ENCODE measurements at regions not wholly inside any gene's neighbourhood (a gene's known extent, or its start where the extent isn't known, plus 50 kb on each side); places are given as distances from the start of the nearest gene placed in this dataset.

GRCh38 chr16:77555126-77555525 lies 120.3 kb upstream of the ADAMTS18 start:
- DNase-seq, result no peak

DNA sequence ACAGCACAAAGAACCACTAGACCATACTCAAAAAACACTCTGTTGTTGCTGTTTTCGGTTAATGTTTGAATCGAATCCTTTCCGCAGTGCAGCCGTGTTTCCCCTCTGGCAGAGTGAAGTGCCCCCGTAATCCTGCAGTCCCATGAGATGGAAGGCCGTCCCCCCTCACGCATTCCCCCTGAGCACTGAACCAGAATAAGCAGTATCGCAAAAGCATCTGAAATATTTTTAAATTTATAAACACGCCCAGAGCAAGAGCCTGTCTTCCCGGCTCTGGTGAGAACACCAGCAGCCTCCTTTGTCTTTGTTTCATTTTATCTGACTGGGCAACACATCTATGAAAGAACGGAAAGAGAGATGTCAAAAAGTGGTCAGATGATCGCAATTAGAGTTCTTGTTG lies 121.0 kb upstream of the ADAMTS18 start:
- DNase-seq, result no peak

- no peak for DNase-seq
Measured at GRCh38 chr16:77556201-77556873, 121.5 kb upstream of the ADAMTS18 start.

- DNase-seq, result no peak
Measured at GRCh38 chr16:77557385-77557784, 122.6 kb upstream of the ADAMTS18 start.

DNA sequence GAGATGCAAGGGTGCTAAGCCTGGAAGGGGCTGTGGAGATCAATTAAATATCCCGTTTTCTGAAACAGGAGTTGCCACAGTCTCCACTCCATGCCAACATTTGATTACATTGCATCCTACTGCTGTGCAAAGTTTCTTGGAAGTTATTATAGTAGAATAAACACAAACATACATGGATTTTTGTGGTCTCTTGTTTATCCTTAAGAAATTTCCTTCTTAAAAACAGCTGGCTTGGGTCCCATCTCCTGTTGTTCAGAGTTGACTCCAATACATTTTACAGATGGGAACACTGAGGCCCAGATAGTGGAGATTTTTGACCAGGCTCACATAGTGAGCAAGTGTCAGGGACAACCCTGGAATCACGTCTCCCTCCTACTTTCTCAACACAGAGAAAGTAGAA lies 124.0 kb upstream of the ADAMTS18 start:
- DNase-seq, result no peak

DNA sequence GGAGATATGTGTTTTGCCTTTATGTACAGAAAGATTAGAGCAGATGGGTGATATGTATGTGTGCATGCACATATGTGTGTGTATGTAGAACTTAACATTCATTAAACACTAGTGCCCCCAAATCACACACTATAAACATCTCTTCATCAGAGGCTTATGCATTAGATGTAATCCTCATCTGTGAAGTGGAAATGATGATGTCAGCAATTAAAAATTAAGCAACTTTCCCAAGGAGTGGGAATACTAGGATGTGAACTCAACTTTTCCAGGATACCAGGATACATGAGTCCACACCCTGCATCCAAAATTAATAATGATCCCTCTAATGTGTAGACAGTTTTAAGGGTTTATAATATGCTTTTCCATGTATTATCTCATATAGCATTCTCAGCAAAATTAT lies 127.7 kb upstream of the ADAMTS18 start:
- no peak for DNase-seq

DNA sequence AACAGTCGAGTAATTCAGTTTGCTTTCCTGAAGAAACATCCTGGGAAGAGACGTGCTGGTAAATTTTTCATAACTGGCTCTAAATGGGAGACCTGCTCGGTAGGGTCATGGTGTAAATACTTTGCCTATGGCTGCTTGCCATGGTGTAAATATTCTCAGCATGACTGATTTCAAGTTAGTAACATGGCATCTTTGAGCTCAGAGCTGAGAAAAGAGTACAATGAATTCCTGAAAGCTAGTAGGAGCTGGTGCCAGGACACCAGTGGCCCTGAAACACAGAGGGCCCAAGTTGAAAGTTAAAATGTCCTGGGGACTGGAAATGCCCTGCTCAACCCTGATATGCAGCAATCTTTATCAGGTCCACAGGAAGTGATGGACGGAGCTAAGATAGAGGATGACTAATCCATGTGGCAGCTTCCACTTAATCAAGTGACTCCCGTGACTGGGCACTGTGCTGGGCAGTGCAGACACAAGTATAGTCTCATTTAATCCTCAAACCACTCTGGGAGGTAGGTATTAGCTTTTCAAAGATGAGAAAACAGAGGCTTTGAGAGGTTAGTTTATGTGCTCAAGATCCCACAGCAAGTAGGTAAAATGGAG lies 130.1 kb upstream of the ADAMTS18 start:
- peak; percentile 25 for DNase-seq

- DNase-seq, result no peak
Measured at GRCh38 chr16:77569406-77569805, 134.6 kb upstream of the ADAMTS18 start.

DNA sequence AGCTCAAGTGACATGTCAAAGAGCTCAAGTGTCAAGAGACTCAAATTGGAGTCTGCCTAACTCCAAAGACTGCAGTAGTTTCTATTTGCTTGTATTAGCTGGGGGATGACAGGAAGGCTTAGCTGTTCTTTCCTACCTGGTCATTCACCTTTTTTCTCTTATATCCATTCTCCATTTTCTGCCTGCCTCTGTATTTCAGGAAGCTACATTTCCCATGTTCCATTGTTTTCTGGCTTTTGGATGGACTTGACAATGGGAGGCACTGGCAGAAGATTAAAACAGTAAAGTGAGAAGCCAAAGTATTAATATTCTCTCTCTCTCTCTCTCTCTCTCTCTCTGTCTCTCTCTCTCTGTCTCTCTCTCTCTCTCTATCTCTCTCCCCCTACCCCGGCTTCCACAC lies 135.7 kb upstream of the ADAMTS18 start:
- no peak for DNase-seq

- DNase-seq, result no peak
Measured at GRCh38 chr16:77571115-77571862, 136.5 kb upstream of the ADAMTS18 start.

DNA sequence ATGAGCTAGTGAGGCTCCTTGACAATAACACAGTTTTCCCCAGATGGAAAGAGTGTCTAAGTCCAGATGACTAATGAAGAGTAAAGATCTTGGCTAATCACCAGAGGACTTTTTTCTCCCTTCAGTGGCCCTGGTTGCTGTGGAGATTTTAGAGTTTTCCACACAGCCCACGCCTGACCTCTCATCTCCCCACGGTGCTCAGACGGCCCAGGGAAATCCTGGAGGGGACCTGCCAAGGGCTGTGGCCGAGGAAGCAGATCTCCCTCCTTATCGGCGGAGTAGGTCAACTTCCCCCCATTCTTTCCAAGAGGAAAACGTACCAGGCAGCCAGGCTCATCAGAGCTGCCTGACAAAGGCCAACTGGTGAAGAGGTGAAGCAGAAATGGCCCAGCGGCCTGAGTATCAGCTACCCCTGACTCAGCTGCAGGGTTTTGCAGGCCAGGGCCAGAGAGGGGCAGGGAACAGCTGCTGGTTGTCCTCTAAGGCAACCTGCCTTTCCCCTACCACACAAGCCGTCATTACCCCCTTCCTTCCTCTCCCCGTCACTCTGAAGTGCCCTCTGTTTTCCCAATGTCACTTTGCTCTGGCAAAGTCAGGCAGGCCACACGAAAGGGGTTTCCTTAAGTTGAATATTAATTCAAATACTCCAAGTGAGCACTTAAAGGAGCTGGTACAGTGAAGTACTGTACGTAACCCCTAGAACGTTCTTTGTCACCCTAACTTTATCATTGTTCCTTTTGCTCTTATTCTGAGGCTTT lies 140.2 kb upstream of the ADAMTS18 start:
- no peak for DNase-seq

DNA sequence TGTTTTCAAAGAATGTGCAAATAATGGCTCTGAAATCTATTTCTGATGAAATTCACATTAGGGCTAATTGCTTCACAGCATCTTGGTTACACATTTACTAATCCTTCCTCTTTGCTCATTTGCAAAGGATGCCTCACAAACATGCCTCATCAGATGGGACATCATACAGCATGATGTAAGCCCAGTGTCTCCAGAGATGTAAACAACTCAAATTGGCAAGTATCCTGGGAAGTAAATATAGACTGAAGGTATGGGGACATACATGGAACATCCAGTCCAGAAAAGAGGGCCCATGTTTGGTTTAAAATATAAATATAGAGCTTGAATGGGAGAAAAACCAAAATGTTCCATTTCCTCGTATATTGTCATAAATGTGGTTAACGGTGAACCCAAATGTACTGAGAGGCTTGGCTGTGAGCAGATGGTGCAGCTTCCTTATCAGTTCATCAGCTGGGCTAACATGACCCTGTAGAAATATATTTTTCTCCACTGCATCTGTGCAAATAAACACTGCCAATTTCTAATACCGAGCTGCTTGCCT lies 142.9 kb upstream of the NUDT7 start:
- peak; percentile 9 for DNase-seq

DNA sequence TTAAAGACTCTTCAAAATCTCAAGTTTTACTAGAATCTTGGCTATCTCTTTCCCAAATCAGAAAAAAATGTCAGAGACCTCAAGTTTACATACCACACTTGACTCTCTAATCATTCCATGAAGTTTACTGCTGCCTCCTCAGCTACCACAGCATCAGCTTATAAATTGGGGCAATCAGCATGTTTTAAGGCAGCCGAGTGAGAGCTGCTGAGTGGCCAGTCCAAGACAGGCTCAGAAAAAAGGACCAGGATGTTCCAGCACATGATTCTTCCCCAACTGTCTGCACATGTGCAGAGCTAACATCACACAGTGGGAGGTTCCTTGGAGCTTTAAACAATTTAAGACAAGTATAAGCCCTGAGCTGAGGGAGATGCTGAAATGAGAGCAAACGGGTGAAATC lies 140.6 kb upstream of the NUDT7 start:
- no peak for DNase-seq

DNA sequence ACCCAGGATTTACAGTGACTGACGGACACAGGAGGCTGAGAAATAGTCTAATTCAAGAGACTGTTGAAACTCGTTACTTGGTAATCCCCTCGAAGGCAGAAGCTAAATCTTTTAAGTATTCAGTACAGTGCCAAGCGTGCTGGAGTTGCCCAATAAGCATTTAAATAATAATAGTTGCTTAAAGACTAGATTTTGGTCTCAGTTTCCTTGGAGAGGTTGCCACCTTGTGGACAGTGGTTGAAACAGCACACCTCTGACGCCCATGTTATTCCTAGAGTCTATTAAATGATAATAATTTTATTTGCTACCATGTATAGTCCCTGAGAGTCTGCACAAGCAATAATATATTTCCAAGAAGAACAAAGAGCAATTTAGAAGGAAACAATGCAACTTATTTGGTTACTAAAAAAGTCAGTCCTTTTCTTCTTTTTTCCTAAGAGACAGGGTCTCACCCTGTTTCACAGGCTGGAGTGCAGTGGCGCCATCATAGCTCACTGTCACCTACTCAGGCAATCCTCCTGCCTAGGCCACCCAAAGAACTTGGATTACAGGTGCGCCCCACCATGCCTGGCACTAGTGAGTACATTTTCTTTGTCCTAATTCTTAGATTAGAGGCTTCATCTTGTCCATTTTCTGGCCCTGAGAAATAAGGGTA lies 138.0 kb upstream of the NUDT7 start:
- DNase-seq, result peak; percentile 52

DNA sequence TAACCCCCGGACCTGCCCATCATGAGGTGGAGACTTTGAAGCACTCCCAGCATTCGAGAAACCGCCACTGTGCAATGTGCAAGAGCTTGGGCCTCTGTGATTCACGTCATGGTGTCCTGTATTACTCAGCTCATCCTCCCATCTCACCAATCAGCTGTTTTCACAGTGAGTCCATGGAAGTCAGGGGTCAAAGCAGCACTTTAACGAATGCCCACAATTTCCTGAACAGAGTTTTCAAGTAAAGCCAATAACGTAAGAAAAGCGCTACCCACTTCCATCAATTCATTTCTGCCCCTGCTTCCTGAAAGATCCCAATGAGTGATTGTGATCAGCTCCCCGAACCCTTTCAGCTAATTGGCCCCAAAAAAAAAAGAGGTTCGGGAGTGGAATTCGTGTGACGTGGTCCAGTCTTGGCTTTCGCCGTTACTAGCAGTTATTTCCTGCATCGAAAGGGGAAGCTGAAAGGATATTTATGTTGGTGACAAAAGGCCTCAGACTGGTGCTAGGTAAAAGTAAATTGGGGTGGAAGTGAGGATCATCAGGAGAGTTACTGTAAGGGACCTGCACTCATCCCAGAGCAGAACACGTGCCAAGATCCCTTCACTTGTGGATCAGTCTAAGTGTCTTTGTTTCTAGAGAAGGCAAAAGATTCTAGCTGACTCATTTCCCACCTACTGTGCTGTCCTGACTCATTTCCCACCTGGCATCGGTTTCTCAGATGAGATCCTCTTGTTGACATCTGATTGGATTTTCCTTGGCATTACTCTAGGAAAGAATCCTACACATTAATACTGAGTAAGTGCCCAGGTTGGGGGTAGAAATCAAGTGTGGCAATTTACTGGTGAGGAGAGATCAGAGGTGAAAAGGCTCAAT lies 136.7 kb upstream of the NUDT7 start:
- DNase-seq, result peak; percentile 25

- DNase-seq, result no peak
Measured at GRCh38 chr16:77588389-77588788, 133.9 kb upstream of the NUDT7 start.

DNA sequence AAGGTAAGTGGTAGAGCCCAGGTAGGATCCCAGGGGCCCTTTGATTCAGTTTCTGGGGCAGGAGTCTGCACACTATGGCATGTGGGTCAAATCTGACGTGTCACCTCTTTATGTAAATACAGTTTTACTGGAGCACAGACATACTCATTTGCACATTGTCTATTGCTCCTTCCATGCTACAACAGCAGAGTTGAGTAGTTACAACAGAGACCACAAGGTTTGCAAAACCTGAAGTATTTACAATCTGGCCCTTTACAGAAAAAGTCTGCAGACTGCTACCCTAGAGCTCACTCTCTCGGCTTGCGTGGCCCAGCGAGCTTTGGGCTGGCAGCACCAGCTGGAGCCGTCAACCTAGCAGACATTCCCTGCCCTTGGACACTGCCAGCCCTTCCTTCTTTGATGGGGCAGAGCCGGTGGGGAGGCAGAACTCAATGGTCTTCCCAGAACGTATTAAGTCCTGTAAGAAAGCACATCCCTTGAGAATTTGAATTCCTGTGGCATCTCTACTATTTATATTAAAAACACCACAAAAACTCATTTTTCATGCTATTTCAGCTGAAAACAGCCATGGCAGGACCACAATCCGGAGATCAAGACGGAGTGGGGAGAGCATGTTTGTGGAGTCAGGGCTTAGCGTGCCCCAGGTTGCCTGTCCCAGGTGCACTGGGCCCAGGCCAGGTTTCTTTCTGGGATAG lies 133.1 kb upstream of the NUDT7 start:
- no peak for DNase-seq

- DNase-seq, result no peak
Measured at GRCh38 chr16:77590707-77591106, 131.6 kb upstream of the NUDT7 start.

GRCh38 chr16:77591347-77591746 lies 131.0 kb upstream of the NUDT7 start:
- no peak for DNase-seq

DNA sequence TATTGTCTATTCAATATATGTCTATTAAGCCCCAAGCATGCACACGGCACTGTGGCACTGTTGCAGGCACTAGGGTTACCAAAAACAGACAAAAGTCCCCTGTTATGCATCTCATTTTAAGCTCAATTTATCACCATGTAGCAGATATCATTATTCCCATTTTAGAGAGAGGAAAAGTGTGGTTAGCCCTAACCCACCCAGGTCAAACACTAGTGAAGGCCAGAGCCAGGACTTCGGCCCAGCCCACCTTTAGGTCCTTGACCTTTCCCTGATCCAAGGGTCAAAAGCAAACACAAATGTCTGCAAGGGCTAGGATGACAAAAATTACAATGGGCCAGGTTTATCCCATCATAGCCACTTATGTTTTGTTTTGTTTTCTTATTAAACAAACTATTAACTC lies 130.3 kb upstream of the NUDT7 start:
- no peak for DNase-seq

GRCh38 chr16:77594057-77594456 lies 128.3 kb upstream of the NUDT7 start:
- DNase-seq, result no peak

Measured in HCEC 1CT (cell line).